Stimulated activated CD8-positive, alpha-beta memory T cell treated with anti-CD3 and anti-CD28 coated beads, Interleukin-4, amount 100 ng/mL, for 48 hours (primary cell): ENCODE measurements at regions not wholly inside any gene's neighbourhood (a gene's known extent, or its start where the extent isn't known, plus 50 kb on each side); places are given as distances from the start of the nearest gene placed in this dataset.

ENCODE experiments used
- DNase-seq: peaks from one replicate; pipeline ENCODE4 v3.0.0-alpha.2; 2020

DNA sequence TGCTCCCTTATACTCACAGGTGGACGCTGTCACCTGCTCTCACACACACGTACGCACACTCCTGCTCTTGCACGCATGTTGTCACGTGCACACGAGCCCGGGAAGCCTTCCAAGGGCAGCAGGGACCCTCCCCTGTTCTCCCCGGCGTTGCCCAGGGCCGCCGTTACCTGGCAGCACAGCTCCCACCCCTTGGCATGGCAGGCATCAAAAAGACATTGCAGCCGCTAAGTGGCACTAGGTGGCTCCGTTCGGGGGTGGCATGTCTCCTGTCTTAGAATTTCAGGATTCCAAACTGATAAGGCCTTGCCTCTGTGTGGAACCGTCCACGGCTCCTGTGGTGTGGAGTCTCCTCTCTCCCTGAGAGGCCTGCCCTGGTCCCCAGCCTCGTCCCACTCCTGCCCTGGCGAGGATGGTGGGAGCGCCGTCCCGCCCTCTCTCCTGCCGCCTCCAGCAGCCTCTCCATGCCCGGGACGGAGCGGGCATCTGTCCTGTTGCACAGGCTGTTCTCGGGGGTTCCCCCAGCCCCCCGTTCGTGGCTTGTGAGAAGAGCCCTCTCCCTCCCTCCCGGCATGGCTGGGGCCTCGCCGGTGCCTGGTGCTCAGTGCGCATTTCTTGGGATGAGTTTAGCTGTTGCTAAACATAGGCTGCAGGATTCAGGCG, 126.7 kb upstream of the GSE1 start:
- DNase-seq: no peak

DNA sequence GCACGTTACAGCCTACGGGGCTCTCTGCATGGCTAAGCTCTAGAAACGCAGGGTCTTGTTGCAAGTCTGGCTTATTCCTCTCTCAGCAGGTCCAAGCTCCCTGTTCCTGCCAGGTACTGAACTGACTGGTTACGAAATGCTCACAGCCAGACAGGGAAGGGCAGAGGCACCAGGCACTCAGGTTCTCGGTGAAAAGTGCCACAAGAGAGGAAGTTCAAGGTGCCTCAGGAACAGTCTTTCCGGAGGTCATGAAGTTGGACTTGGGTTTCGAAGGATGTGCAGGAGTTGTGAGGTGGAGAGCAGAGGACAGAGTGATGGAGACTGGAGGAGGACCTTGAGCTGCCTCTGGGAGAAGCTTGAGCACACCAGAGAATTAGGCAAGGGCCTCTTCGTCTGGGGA, 124.7 kb upstream of the GSE1 start:
- DNase-seq: no peak

DNA sequence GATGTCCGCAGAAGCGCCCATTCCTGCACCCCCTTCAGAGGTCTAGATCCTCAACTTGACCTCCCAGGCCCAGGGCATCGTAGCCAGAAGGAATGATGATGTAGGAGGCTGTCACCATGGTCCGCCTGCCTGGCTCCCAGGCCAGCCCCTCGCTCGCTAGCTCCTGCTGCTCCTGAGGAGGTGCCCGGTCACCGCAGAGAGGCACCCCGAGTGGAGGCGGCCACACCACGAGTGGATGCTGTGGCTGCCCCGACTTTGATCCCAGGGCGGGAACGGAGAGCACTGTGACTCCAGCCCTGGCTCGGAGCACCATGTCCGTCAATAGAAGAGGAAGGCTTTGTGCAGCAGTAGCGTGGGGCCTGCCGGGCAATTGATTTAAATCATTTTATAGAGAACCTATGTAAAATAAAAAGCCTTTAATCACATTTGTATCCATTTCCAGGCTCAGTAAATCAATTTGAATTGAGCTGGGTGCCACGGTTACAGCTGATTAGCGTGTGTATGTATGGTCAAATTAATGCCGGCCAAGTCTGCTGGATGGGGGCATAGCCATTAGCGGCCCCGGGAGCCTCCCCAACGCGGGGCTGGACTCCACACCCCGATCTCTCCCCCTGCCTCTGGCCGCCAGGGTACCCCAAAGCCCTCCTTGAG, 122.6 kb upstream of the GSE1 start:
- DNase-seq: no peak

DNA sequence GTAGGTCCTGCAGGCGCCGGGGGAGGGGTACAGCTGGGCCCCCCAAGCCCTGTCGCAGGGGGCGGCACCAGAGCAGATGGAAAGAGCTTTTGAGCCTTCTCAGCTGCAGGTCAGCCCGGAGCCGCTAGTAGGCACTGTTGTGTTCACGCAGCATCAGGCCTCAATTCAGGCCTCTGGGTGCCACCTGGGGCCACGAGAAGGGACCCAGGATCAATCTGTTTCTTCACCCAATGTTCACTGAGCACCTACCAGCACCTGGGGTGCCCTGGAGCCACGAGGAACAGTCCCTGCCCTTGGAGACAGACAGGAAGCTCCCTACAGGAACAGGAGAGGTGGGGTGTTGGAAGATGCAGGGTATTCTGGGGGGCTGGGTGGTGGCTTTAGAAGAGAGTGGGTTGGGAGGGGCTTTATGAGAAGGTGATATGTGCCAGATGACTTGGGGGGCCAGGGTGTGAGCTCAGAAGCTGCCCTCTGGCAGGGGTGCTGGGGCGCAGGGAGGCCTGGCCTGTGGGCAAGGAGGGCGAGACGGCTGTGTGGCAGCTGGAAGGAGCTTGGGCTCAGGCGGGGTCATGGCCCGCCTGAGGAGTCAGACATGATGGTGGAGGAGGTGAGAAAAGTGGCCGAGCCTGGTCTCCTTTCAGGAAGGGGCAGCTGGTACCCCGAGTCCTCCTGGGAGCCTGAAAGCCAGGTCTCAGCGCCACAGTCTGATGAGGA, 121.9 kb upstream of the GSE1 start:
- DNase-seq: peak; percentile 75

DNA sequence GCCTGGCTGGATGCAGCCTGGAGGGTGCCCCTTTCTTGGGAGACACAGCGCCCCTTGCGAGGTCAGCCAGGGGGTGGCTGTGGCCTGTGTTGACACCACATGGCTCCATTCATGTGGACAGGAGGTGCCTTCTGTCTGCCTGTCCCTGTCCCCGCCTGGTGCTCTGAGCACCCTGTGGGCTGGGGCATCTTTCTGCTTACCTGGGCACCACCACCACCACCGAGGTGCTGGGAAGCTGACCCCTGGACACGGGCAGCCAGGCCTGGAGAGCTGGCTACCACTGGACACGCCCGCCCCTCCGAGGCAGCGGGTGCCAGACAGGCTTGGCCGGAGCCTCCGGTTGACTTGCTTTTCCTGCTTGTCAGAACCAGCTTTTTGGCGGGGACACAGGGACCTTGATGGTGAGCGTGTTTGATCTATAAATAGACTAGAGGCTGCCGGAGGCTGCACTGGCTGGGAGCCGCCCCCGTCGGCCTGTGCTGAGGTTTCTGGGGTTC, 121.3 kb upstream of the GSE1 start:
- DNase-seq: peak; percentile 27

DNA sequence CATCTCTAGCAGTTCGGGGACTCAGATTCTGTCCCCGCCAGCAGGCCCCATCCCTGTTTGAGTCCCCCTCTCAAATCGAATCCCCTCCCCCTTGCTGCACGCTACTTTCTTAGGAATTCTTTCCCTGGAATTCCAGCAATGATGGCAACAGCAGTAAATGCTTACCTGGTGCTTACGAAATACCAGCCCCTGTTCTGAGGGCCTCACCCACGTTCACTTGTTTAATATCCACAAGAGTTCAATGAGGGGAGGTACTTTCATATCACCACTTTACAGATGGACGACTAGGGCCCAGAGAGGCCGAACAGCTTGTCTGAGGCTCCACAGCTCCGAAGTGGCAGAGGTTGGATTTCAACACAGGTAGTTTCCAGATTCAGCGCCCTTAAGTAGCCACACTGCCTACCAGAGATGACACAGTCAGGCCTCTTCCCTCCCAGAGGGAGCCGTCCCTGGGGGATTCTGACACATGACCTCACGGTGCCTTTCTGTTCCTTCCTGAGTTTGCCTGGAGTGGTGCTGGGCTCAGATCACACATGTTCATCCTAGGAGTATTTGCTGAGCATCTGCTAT, 120.7 kb upstream of the GSE1 start:
- no peak for DNase-seq

DNA sequence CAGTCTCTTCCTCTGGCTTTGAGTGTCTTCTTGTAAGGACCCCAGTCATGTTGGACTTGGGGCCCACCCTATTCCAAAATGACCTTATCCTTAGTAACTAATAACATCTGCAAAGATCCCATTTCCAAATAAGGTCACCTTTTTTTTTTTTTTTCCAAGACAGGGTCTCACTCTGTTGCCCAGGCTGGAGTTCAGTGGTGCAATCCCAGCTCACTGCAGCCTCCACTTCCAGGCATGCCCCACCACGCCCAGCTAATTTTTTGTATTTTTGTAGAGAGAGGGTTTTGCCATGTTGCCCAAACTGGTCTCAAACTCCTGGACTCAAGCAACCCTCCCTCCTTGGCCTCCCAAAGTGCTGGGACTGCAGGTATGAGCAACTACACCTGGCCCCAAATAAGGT, 118.8 kb upstream of the GSE1 start:
- DNase-seq: no peak

DNA sequence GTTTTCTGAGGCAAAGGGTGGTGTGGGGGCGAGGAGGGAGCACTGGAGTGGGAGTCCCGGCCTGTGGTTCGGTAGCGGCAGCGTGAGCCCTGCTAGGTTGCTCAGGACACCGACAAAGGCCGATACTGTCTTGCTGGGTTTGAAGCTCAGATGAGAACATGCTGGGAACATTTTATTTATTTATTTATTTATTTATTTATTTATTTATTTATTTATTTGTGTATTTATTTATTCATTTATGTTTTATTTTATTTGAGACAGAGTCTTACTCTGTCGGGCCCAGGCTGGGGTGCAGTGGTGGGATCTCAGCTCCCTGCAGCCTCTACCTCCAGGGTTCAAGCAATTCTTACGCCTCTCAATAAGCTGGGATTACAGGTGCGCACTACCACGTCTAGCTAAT, 117.9 kb upstream of the GSE1 start:
- DNase-seq: no peak

DNA sequence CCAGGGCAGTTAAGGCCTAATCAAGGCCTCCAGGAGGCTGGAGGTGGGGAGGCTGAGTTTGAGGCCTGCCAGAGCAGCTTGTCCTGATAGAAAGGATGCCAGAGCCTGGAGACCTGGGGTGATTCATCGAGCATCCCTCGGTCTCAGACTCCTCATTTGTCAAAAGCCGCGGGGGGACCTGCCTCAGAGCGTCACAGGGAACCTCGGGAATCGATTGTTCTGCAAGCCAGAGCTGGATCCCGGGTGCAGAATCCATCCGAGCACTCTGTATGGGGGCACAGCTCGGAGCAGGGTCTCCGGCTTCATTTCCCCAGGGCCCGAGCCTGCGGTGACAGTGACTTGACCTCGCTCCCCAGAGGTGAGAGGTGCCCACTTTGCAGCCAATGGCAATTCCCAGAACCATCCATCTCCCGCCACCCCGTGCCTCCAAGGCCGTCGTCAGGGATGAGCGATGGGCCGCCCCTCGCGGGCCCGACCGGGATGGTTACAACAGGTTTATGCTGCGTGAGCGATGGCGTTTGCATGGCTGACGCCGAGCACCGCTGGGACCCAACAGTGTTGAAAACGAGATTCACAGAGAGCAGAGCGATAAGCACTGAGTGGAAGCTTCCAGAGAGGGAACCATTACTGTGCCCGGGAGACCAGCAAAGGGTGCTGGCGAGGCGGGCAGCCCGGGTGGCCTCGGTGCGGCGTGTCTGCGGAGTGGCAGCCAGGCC, 117.1 kb upstream of the GSE1 start:
- no peak for DNase-seq

DNA sequence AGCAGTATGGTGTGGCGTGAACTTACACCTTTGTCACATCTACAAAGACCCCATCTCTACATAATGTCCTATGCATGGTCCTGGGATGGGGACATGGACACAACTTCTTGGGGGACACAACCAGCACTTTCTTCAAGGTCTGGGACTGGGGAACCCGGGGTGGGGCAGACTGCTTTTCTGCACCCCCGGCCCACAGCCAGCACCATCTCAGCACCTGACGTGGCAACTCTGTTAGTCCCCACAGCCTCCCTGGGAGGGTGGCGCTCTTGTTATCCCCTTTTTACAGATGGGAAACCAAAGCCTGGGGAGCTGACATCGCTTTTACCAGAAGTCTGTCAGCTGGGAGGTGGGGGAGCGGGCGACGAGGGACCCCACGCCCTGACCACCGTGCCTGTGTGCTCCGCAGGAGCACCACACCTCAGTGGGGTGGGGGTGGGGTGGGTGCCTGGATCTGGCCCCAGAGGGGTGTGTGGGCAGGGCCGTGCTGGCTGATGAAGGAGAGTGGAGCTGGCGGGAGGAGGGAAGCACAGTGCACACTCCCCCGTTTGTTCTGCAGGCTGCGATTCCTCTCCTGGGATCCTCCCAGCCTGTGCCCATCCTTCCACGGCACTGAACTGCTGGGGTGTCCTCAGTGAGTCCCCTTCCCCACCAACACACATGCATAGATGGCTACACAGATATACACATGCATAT, 115.4 kb upstream of the GSE1 start:
- no peak for DNase-seq

DNA sequence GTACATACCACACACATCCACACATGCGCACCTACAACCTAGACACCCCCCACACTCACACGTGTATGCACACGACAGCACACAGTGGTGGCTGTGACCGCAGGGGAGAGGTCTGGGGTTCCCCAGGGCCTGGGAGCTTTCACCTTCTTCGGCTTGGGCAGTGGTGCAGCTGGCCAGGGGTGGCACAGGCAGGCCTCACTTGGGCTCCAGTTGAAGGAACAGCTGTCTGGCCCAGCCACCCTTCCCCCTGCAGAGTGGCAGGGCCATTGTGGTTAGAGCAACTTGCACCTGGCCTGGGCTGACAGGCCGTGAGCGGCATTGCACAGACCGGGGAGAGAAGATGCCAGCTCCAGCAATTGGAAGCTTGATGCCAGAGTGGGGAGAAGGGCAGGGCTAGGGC, 114.5 kb upstream of the GSE1 start:
- DNase-seq: no peak

DNA sequence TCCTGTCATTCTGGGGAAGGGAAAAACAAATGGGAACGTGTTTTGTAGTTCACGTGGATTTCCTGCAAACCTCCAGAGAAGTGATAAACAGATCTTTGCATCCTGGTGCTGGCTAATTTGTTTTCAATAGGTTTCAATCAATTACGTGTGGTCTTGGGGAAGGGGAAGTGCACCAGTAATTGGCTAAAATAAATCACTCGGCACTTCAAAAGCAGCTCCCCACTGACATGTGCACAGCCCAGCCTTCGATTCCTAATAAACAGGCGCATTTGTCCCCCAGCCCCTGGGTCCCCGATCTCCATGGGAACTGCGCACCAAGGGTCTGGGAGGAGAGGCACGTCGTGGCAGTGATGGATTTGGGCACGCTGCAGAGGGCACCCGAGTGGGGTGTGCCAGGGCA, 112.9 kb upstream of the GSE1 start:
- DNase-seq: no peak

DNA sequence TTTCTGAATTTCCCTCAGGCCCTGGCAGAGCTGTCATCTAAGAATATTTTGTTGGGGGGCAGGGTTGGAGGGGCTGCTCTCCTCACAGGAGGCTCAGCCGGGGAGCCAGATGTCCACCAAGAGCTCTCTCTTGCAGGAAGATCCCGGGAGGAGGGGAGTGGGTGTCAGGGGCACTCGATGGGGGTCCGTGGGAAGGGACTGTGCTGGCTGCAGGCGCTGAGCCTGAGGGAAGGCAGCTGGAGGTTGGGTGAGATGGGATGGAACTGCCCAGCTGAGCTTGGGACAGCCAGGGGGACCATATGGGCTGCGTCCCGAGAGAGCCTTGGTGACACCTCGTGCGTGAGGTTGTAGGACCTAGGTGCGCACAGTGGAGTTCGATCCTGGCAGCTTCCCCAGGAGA, 111.2 kb upstream of the GSE1 start:
- no peak for DNase-seq

DNA sequence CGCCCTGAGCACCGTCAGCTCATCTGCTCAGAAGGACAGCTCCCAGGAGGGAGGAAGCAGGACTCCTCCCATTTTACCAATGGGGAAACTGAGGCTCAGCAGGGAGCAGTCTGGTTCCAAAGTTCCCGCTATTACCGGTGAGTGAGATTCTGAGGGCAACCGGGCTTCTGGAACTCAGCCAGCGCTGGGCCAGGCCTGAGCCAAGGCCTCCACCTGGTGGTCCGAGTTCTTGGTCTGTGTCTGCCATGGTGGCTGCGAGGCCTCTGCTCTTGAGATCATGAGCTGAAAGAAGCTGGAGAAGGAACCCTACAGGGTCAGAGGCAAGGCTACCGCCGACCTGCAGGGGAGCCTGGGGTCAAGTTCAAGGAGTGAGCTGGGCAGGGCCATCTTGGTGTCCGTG, 110.8 kb upstream of the GSE1 start:
- DNase-seq: no peak

DNA sequence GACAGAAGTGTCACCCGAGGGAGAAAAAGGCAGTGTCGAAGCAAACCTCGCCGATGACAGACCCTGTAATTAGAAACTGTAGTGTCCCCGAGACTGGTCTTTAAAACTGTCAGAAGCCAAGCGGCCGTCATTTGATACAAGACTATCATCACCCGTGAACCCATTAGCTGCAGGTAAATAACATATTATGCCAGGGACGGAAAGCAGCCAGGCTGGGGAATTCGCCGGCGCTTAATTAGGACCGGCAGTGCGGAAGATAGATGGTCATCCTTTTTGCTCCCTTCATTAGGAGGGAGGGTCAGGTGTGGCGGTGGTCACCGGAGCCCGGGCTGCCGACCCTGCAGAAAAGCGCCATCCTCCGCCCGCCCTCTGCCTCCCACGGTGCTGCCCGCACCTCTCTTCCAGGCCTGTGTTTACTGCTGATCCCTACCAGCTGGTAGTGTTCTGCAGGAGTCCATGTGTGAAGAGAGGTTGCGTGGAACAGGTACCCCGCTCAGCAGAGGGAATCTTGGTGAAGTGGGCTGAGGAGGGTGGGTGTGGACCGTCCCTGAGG, 109.4 kb upstream of the GSE1 start:
- no peak for DNase-seq

DNA sequence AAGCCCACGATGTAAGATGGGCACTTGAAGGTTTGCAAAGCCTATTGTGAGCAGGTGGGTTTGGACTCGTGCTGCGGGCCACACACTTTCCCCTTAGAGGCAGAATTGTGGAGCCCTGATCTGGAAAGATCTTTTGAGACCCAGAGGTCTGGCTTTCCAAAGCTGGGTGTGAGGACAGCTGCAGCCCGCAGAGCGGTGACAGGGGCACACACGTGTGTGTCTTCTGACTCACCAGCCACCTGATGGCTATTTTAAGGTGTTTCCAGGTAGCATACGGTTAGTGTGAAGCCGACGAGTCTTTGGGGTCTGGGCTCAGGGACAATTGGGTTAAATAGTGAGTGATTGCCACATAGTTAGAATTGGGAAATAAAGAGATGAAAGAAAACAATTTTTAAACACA, 108.9 kb upstream of the GSE1 start:
- no peak for DNase-seq

DNA sequence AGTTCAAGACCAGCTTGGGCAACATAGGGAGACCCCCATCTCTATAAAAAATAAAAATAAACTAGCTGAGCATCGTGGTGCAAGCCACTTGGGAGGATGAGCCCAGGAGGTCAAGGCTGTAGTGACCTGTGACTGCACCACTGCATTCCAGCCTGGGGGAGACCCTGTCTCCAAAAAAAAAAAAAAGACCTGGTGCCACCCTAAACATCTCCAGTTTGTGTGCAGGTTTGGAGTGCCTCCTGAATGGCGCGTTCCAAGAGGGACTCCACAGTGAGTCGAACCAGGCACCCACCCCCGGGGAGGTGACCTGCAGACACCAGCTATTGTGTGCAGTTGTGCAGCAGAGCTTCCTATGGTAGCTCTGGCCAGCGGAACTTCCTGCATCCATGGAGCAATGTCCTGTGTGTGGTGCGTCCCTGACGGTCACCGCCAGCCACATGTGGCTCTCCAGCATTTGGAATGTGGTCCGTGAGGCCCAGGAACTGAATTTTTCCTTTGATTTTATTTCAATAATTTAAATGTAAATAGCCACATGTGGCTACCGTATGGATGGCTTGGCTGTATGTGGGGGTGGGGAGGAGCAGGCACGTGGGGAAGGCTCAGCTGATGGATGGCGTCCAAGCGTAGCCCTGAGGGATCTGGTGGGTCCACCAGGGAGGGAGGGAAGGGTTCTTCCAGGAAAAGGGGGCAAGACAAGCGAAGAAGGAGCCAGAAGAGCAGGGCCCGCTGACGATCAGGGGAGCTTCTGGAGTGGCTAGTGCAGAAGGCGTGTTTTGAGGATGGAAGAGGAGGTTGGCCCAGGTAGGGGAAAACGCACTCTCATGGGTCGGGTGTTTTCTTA, 107.1 kb upstream of the GSE1 start:
- DNase-seq: no peak

DNA sequence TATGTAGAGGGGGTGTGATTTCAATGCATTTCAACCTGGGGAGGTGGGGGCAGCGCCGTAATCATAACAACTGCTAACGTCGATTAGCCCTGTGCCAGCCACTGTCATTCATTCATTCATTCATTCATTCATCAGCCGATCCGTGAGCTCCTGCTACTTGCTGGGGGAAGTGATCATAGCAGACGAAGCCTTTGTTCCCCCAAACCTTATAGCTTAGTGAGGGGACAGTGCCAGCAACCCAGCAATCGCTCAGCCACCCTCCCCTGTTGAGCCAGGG, 106.5 kb upstream of the GSE1 start:
- no peak for DNase-seq

DNA sequence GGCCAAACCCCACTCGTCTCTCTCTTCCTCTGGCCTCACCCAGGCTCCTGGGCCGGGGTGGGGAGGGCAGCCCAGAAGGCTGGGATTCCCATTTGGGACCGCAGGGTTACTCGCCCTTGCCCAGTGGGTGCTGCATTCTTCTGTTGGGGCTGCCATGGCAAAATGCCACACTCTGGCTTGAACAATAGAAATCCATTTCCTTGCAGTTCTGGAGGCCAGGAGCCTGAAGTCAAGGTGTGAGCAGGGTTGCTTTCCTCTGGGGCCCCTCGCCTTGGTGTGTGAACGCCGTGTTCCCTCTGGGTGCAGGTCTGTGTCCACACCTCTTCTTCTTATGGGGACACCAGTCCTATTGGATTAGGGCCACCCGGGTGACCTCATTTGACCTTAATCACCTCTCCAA, 105.8 kb upstream of the GSE1 start:
- DNase-seq: no peak

DNA sequence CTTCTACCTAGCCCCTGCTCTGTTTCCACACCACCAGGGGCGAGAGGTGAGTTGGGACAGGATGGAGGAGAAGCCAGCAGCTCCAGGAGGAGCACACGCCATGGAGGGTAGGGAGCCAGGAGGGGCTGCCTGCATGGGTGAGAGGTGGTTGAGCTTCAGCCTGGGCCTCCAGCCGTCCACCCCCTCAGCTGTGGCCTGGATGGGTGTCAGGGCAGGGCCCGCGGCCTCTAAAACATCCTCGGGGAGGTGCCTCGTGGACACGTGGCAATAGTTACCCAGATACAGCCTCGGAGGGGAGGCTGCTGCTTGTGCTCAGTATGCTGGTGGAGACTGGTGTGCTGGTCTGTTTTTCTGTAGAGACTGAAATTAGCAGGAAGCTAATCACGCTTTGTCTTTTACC, 104.7 kb upstream of the GSE1 start:
- DNase-seq: no peak

DNA sequence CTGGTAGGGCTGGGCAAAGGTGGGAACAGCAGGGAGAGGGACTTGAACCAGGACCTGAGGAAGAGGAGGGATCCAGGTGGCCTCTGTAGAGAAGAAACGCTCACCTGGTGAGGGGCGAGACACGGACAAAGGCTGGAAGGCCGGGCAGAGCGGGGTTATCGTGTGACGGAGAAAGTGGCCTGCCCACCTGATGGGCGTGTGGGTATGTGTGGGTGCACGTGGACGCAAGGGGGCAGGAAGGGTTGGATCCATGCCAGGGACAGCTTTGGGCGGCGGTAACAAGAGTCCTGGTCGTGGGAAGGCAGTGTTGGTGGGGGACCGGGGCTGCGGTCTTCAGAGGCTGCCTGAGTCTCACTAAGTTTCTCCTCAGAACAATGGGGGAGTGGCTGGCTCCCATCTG, 104.1 kb upstream of the GSE1 start:
- no peak for DNase-seq
